ENCODE measurements at regions not wholly inside any gene's neighbourhood (a gene's known extent, or its start where the extent isn't known, plus 50 kb on each side); places are given as distances from the start of the nearest gene placed in this dataset.

DNA sequence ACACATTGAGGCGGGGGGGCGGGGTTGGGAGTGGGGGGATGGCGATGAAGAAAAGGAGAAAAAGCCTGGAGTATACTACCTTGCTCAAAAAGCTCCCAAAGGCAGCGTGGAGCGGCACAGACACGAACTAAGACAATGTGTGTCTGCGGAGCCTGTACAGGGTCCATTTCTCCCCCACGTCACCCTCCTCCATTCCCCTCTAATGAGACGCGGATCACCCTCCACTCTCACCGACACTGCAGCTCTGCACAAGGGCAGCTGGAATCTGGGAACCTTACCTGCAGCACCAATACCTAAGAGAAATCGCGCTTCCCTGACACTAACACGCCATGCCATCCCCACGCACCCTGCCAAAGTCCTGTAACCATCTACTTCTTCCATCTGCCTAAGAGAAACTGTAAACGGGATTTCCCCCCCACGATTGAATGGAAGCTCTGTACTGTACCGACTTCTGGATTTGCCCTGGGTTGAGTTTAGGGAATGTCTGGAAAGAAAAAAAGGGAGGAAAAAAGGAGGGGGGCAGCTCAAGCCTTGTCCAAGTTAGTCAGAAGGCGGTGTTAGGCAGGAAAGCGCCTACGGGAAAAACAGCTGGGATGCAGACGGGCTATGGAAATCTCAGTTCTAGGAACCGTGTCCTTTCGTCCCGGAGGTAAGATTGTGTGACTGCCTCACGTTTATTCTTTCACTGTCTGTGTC is 125.7 kb upstream of the C11orf58 start:
- TF ChIP-seq EZH2 (IDR thresholded peaks at IDR 0.05; ENCODE audit: borderline replicate concordance, low read length): peak; percentile 93
- TF ChIP-seq, protein P1, sequence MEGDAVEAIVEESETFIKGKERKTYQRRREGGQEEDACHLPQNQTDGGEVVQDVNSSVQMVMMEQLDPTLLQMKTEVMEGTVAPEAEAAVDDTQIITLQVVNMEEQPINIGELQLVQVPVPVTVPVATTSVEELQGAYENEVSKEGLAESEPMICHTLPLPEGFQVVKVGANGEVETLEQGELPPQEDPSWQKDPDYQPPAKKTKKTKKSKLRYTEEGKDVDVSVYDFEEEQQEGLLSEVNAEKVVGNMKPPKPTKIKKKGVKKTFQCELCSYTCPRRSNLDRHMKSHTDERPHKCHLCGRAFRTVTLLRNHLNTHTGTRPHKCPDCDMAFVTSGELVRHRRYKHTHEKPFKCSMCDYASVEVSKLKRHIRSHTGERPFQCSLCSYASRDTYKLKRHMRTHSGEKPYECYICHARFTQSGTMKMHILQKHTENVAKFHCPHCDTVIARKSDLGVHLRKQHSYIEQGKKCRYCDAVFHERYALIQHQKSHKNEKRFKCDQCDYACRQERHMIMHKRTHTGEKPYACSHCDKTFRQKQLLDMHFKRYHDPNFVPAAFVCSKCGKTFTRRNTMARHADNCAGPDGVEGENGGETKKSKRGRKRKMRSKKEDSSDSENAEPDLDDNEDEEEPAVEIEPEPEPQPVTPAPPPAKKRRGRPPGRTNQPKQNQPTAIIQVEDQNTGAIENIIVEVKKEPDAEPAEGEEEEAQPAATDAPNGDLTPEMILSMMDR (conservative IDR thresholded peaks at IDR 0.05 in 1 of 2, IDR thresholded peaks at IDR 0.05 in 1 of 2; ENCODE audit: extremely low read depth in 1 of 2, insufficient read depth in 1 of 2, low read depth in 1 of 2, low read length in 2 of 2): no peak

Measured in mammary epithelial cell (primary cell).